HS-27A (cell line): ENCODE measurements at regions not wholly inside any gene's neighbourhood (a gene's known extent, or its start where the extent isn't known, plus 50 kb on each side); places are given as distances from the start of the nearest gene placed in this dataset.
A peak's percentile ranks its signal among the peaks of the same experiment; 100 is the strongest.
"Not testable (repeated sequence)": the region's sequence is repeated elsewhere in the genome, so short reads cannot be mapped to it uniquely, and the experiment has no call there.

Source experiments
- DNase-seq: peaks from one replicate; pipeline ENCODE4 v3.0.0-alpha.2; 2012; ENCODE audit warnings: low read depth, missing footprints

- DNase-seq = no peak
Measured at GRCh38 chr20:60171313-60171712, 213.1 kb downstream of the CDH26 start.

- DNase-seq = no peak
Measured at GRCh38 chr20:60171738-60172137, 213.5 kb downstream of the CDH26 start.

- no peak for DNase-seq
Measured at GRCh38 chr20:60172346-60172984, 214.2 kb downstream of the CDH26 start.

- no peak for DNase-seq
Measured at GRCh38 chr20:60177080-60177479, 218.9 kb downstream of the CDH26 start.

GRCh38 chr20:60180986-60181385 lies 222.8 kb downstream of the CDH26 start:
- no peak for DNase-seq

GRCh38 chr20:60186412-60186811 lies 228.2 kb downstream of the CDH26 start:
- no peak for DNase-seq

- DNase-seq = no peak
Measured at GRCh38 chr20:60187683-60188082, 229.5 kb downstream of the CDH26 start.

- DNase-seq = no peak
Measured at GRCh38 chr20:60191014-60191413, 232.8 kb downstream of the CDH26 start.

GRCh38 chr20:60192326-60192725 lies 234.1 kb downstream of the CDH26 start:
- no peak for DNase-seq

GRCh38 chr20:60199132-60199531 lies 240.9 kb downstream of the CDH26 start:
- not testable (repeated sequence) for DNase-seq

GRCh38 chr20:60199866-60200265 lies 241.6 kb downstream of the CDH26 start:
- DNase-seq = no peak

GRCh38 chr20:60200305-60200918 lies 242.2 kb downstream of the CDH26 start:
- DNase-seq = no peak

GRCh38 chr20:60201198-60201835 lies 243.1 kb downstream of the CDH26 start:
- DNase-seq = no peak

GRCh38 chr20:60202046-60202445 lies 243.8 kb downstream of the CDH26 start:
- no peak for DNase-seq

- DNase-seq = no peak
Measured at GRCh38 chr20:60203451-60203850, 245.2 kb downstream of the CDH26 start.

- no peak for DNase-seq
Measured at GRCh38 chr20:60204601-60205000, 246.4 kb downstream of the CDH26 start.

GRCh38 chr20:60206259-60206658 lies 248.0 kb downstream of the CDH26 start:
- no peak for DNase-seq

GRCh38 chr20:60209048-60209447 lies 250.8 kb downstream of the CDH26 start:
- DNase-seq = no peak

- DNase-seq = peak; percentile 11
Measured at GRCh38 chr20:60210779-60211617, 252.8 kb downstream of the CDH26 start.

- no peak for DNase-seq
Measured at GRCh38 chr20:60211618-60212463, 253.6 kb downstream of the CDH26 start.

- DNase-seq = no peak
Measured at GRCh38 chr20:60212695-60213094, 254.5 kb downstream of the CDH26 start.
